Fibroblast of lung (primary cell): ENCODE measurements at regions not wholly inside any gene's neighbourhood (a gene's known extent, or its start where the extent isn't known, plus 50 kb on each side); places are given as distances from the start of the nearest gene placed in this dataset.

Experiments used
- DNase-seq, 2 donors: peaks; one replicate each; pipeline versions ENCODE4 v3.0.0 to v3.0.0-alpha.2; 2010; ENCODE audit warnings: low read depth in 2 of 2
- H2AFZ ChIP-seq: 2 replicates; pipeline ENCODE4 v1.5.1; 2012; ENCODE audit warnings: low read length, control low read depth, inconsistent platforms
- H3K27ac ChIP-seq: 2 replicates; pipeline ENCODE4 v1.5.1; 2011; ENCODE audit warnings: low read length, control low read depth; ENCODE audit not compliant: insufficient read depth
- H3K27me3 ChIP-seq: 2 replicates; pipeline ENCODE4 v1.5.1; 2011; ENCODE audit warnings: mild to moderate bottlenecking, low read length; ENCODE audit not compliant: control insufficient read depth, insufficient read depth
- H3K36me3 ChIP-seq: 2 replicates; pipeline ENCODE4 v1.5.1; 2011; ENCODE audit warnings: low read length; ENCODE audit not compliant: control insufficient read depth, insufficient read depth
- H3K4me1 ChIP-seq: 2 replicates; pipeline ENCODE4 v1.5.1; 2011; ENCODE audit warnings: low read length; ENCODE audit not compliant: control insufficient read depth, insufficient read depth; ENCODE audit errors: extremely low read depth
- H3K4me2 ChIP-seq: 2 replicates; pipeline ENCODE4 v1.5.1; 2011; ENCODE audit warnings: low read length, control low read depth; ENCODE audit not compliant: insufficient read depth; ENCODE audit errors: extremely low read depth
- H3K4me3 ChIP-seq, 4 experiments: fragments of 200-600 bp in 1 of 4; sonication (generic) in 1 of 4; replicated peaks in 1 of 4; 2 replicates each; pipeline ENCODE4 v1.5.1; 2011 to 2016; ENCODE audit warnings: low read length in 4 of 4, low read depth in 3 of 4, mild to moderate bottlenecking in 3 of 4, control low read depth in 2 of 4, inconsistent platforms in 1 of 4, mixed read lengths in 1 of 4; ENCODE audit not compliant: insufficient read depth in 1 of 4; ENCODE audit errors: control extremely low read depth in 1 of 4
- H3K79me2 ChIP-seq: 2 replicates; pipeline ENCODE4 v1.5.1; 2012; ENCODE audit warnings: mild to moderate bottlenecking, low read length, inconsistent platforms; ENCODE audit not compliant: control insufficient read depth, insufficient read depth
- H3K9ac ChIP-seq: 2 replicates; pipeline ENCODE4 v1.5.1; 2011; ENCODE audit warnings: mild to moderate bottlenecking, low read length, control low read depth; ENCODE audit not compliant: insufficient read depth
- H3K9me3 ChIP-seq: 2 replicates; pipeline ENCODE4 v1.5.1; 2012; ENCODE audit warnings: low read depth, low read length; ENCODE audit not compliant: control insufficient read depth, insufficient read depth
- H4K20me1 ChIP-seq: 2 replicates; pipeline ENCODE4 v1.5.1; 2011; ENCODE audit warnings: low read length; ENCODE audit not compliant: control insufficient read depth, insufficient read depth; ENCODE audit errors: extremely low read depth
- EZH2 ChIP-seq: IDR thresholded peaks from 2 replicates; pipeline ENCODE4 v1.5.1; 2012; ENCODE audit warnings: low read length, control low read depth, mild to moderate bottlenecking; ENCODE audit errors: missing control alignments
- TF ChIP-seq, protein P1 (sequence below), 2 donors: IDR thresholded peaks in 1 of 2; conservative IDR thresholded peaks in 1 of 2; 1 replicate in 1 of 2; 2 replicates in 1 of 2; pipeline ENCODE4 v1.5.1; 2011 to 2012; ENCODE audit warnings: low read length in 2 of 2, control low read depth in 1 of 2, inconsistent platforms in 1 of 2, low read depth in 1 of 2, mild to moderate bottlenecking in 1 of 2

DNA sequence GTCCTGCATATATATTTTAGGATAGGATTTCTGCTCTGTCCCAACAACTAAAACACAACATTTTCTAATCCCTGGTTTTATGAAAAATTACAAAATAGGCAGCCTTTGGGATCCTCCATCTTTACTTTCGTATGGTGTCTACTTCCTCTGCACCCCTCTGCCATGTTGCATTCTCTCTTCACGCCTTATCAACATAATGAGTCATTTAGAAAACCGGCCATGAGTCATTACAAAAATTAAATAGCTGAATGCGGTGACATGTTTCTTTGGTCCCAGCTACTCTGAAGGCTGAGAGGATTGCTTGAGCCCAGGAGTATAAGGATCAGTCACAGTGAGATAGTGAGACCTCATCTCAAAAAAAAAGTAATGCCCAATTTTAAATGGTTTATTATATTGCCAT lies 148.1 kb upstream of the CELF2 start:
- Histone ChIP-seq H3K4me3 (no peak overlapping the region), H3K36me3 (no peaks in the 10 kb centered on the region), H2AFZ (no peak overlapping the region), H3K9ac (no peak overlapping the region), H3K4me2 (no peak overlapping the region), H3K27ac (no peak overlapping the region), H3K4me1 (peaks cover 13% of the 10 kb centered on the region), H4K20me1 (no peaks in the 10 kb centered on the region), H3K27me3 (no peaks in the 10 kb centered on the region), H3K79me2 (no peaks in the 10 kb centered on the region), H3K9me3 (no peaks in the 10 kb centered on the region)
- DNase-seq: peak; percentile 14 to 78
- no peak for TF ChIP-seq EZH2
- TF ChIP-seq, protein P1, sequence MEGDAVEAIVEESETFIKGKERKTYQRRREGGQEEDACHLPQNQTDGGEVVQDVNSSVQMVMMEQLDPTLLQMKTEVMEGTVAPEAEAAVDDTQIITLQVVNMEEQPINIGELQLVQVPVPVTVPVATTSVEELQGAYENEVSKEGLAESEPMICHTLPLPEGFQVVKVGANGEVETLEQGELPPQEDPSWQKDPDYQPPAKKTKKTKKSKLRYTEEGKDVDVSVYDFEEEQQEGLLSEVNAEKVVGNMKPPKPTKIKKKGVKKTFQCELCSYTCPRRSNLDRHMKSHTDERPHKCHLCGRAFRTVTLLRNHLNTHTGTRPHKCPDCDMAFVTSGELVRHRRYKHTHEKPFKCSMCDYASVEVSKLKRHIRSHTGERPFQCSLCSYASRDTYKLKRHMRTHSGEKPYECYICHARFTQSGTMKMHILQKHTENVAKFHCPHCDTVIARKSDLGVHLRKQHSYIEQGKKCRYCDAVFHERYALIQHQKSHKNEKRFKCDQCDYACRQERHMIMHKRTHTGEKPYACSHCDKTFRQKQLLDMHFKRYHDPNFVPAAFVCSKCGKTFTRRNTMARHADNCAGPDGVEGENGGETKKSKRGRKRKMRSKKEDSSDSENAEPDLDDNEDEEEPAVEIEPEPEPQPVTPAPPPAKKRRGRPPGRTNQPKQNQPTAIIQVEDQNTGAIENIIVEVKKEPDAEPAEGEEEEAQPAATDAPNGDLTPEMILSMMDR (conservative IDR thresholded peaks at IDR 0.05 in 1 of 2, IDR thresholded peaks at IDR 0.05 in 1 of 2; ENCODE audit: low read depth in 1 of 2, low read length in 2 of 2): no peak

DNA sequence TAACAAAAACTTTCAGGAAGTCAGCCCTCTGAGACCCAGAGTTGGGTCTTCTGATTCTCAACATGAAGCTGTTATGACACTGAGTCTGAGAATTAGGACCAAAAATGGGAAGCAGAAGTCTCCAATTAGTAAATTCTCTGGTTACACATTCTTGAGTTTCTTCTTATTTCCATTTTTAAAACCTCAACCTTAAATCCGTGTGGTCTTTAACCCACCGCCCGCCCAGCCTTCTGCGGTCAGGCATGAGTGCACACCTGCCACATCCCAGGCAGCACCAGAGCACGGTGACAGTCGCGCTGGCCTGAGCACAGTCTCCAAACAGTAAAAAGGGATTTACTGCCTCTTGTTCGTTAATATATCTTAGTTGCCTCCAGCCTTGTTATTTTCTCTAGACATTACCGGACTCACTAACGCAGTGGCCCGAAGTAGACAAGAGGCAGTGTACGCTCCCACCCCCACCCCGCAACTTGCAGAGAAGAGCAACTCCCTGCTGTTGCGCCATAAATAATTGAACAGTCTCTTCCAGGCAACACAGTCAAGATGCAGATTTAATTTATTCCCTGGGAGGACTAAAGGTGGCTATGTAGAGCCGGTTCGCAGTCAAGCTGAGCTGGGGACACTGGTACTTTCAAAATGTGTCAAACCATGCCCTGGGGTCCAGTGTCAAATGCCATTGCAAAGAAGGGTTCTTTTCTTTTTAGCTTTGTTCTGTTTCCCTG lies 147.0 kb upstream of the CELF2 start:
- Histone ChIP-seq H4K20me1 (no peaks in the 10 kb centered on the region), H3K4me3 (no peak overlapping the region), H3K4me2 (no peak overlapping the region), H3K27me3 (no peaks in the 10 kb centered on the region), H3K36me3 (no peaks in the 10 kb centered on the region), H3K9ac (no peak overlapping the region), H3K4me1 (peaks cover 13% of the 10 kb centered on the region), H3K79me2 (no peaks in the 10 kb centered on the region), H2AFZ (no peak overlapping the region), H3K9me3 (no peaks in the 10 kb centered on the region), H3K27ac (peak overlapping the region; percentile 73)
- DNase-seq: no peak
- TF ChIP-seq, protein P1 (conservative IDR thresholded peaks at IDR 0.05 in 1 of 2, IDR thresholded peaks at IDR 0.05 in 1 of 2; ENCODE audit: low read depth in 1 of 2, low read length in 2 of 2): no peak
- TF ChIP-seq EZH2: no peak

DNA sequence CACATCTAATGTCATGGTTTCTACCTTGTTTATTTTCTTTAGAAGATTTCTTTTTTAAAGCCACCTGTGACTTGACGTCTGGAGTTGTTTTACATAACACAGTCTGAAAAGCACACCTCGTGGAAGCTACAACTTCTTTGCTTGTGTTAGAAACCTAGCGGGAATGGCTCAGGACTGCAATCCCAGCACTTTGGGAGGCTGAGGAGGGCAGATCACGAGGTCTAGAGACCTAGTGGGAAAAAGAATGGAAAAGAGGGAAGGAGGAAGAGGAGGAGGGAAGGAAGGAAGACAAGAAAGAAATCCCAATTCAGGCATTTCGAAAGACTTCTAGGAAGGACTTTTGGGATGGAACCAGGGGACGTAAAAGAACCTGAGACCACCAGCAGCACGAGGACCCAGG lies 146.3 kb upstream of the CELF2 start:
- Histone ChIP-seq H3K4me1 (peaks cover 13% of the 10 kb centered on the region), H3K4me2 (no peak overlapping the region), H3K27ac (peak overlapping the region; percentile 73), H3K4me3 (no peak overlapping the region), H3K9me3 (no peaks in the 10 kb centered on the region), H3K36me3 (no peaks in the 10 kb centered on the region), H3K9ac (no peak overlapping the region), H3K79me2 (no peaks in the 10 kb centered on the region), H2AFZ (no peak overlapping the region), H4K20me1 (no peaks in the 10 kb centered on the region), H3K27me3 (no peaks in the 10 kb centered on the region)
- TF ChIP-seq, protein P1 (conservative IDR thresholded peaks at IDR 0.05 in 1 of 2, IDR thresholded peaks at IDR 0.05 in 1 of 2; ENCODE audit: low read depth in 1 of 2, low read length in 2 of 2): no peak
- TF ChIP-seq EZH2: no peak
- no peak for DNase-seq
